Kidney (tissue), 13 donors: ENCODE measurements at regions not wholly inside any gene's neighbourhood (a gene's known extent, or its start where the extent isn't known, plus 50 kb on each side); places are given as distances from the start of the nearest gene placed in this dataset.

ENCODE experiments used
- DNase-seq, 5 donors: peaks; one replicate each; pipeline ENCODE4 v3.0.0-alpha.2; 2013 to 2020
- FAIRE-seq: peaks from 2 replicates; lab custom pipeline; 2012; peaks lifted over from hg19 to GRCh38; lab: Jason Lieb, UNC
- H3K27ac ChIP-seq, 2 donors: one replicate each; pipeline ENCODE4 v1.7.0; 2013; ENCODE audit warnings: low read depth in 2 of 2, low read length in 2 of 2, inconsistent platforms in 1 of 2
- H3K27me3 ChIP-seq: one replicate; pipeline ENCODE4 v1.7.1; 2013; ENCODE audit warnings: low read length, inconsistent platforms; ENCODE audit not compliant: control insufficient read depth, insufficient read depth
- H3K36me3 ChIP-seq, 3 donors: one replicate each; pipeline versions ENCODE4 v1.7.0 to v1.7.1; 2013; ENCODE audit warnings: low read length in 3 of 3, control low read depth in 1 of 3, inconsistent platforms in 1 of 3; ENCODE audit not compliant: insufficient read depth in 3 of 3, control insufficient read depth in 2 of 3
- H3K4me1 ChIP-seq, 3 donors: one replicate each; pipeline versions ENCODE4 v1.7.0 to v1.7.1; 2013; ENCODE audit warnings: low read length in 3 of 3, inconsistent platforms in 1 of 3, low read depth in 1 of 3; ENCODE audit not compliant: control insufficient read depth in 2 of 3, insufficient read depth in 2 of 3
- H3K4me3 ChIP-seq, 3 donors: one replicate each; pipeline versions ENCODE4 v1.7.0 to v1.8.1; 2013; ENCODE audit warnings: low read length in 3 of 3, control low read depth in 1 of 3, inconsistent platforms in 1 of 3
- H3K9ac ChIP-seq, 3 donors: one replicate each; pipeline versions ENCODE4 v1.7.0 to v1.7.1; 2013; ENCODE audit warnings: low read length in 3 of 3, control low read depth in 1 of 3, inconsistent platforms in 1 of 3
- H3K9me3 ChIP-seq, 3 donors: one replicate each; pipeline versions ENCODE4 v1.7.0 to v1.7.1; 2013; ENCODE audit warnings: low read length in 3 of 3, control low read depth in 1 of 3, inconsistent platforms in 1 of 3; ENCODE audit not compliant: control insufficient read depth in 2 of 3, insufficient read depth in 1 of 3
- CTCF ChIP-seq: IDR thresholded peaks from 3 replicates; pipeline ENCODE4 v1.5.1; 2012; ENCODE audit warnings: mild to moderate bottlenecking, moderate library complexity, borderline replicate concordance; ENCODE audit not compliant: insufficient read depth; ENCODE audit errors: extremely low read depth
- intact Hi-C: fragments of 100-400 bp; cut with DNase I; formaldehyde crosslinking; loops from one replicate; pipeline ENCODE4 v1.11.1; 2022
- donor health status: control.
- donor health status: control.
- donor health status: control.
- donor health status: control.
- donor health status: control.
- donor health status: DM: yes; HTN: yes; CAD: no.
- donor health status: Normal renal cell carcinoma (clear cell type).

GRCh38 chr13:88395804-88396203 is 724.6 kb downstream of the SLITRK5 start:
- no peaks in the 10 kb centered on the region for H3K4me1 ChIP-seq
- intact Hi-C loops = no loop called here
- H3K27ac ChIP-seq = no peak overlapping the region
- no peaks in the 10 kb centered on the region for H3K36me3 ChIP-seq
- H3K27me3 ChIP-seq = no peaks in the 10 kb centered on the region
- H3K9ac ChIP-seq = no peak overlapping the region
- H3K9me3 ChIP-seq = peaks cover 0 to 2% (median 0%) of the 10 kb centered on the region in 3 donors
- H3K4me3 ChIP-seq = no peak overlapping the region
- FAIRE-seq (no peak), DNase-seq (no peak)
- no peak for TF ChIP-seq CTCF

DNA sequence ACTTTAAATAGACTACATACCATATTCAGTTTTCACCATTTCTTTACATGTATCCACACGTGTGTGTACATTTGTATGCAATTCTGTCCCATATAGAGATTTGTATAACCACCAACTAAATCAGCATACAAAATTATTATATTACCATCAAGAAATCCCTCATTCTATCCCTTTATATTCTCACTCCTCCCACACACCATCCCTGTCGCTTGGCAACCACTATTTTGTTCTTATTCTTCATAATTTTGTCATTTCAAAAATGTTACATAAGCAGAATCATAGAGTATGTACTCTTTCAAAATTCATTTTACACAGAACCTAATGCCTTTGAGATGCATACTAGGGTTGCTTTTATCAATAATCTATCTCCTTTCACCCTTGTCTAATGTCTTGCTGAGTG is 740.5 kb downstream of the SLITRK5 start:
- intact Hi-C loops = no loop called here
- H3K27me3 ChIP-seq = no peaks in the 10 kb centered on the region
- no peaks in the 10 kb centered on the region for H3K36me3 ChIP-seq
- FAIRE-seq = no peak
- H3K9ac ChIP-seq = no peak overlapping the region
- H3K4me1 ChIP-seq = no peaks in the 10 kb centered on the region
- no peak overlapping the region for H3K4me3 ChIP-seq
- no peaks in the 10 kb centered on the region for H3K9me3 ChIP-seq
- DNase-seq = no peak
- no peak overlapping the region for H3K27ac ChIP-seq
- TF ChIP-seq CTCF = no peak

DNA sequence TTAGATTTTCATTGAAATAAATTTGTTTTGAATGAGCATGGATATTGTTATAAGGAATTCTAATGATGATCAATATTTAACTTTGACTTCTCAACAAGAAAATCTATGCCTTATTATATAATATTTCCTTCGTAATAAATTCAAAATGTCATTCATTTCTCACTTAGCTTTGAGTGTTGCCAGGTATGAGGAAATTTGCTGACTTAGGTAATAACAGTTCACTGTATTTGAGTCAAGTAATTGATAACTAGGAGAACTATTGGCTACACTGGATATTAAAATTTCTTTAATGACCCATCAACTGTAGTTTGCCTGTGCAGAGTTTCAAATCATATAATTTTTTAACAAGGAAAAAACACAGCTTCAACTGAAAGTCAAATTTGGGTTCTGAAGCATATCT is 746.6 kb downstream of the SLITRK5 start:
- DNase-seq (no peak), FAIRE-seq (no peak)
- Histone ChIP-seq H3K9me3 (no peaks in the 10 kb centered on the region), H3K27ac (no peak overlapping the region), H3K4me3 (no peak overlapping the region), H3K27me3 (no peaks in the 10 kb centered on the region), H3K36me3 (no peaks in the 10 kb centered on the region), H3K9ac (no peak overlapping the region), H3K4me1 (no peaks in the 10 kb centered on the region)
- TF ChIP-seq CTCF = no peak
- intact Hi-C loops = no loop called here

DNA sequence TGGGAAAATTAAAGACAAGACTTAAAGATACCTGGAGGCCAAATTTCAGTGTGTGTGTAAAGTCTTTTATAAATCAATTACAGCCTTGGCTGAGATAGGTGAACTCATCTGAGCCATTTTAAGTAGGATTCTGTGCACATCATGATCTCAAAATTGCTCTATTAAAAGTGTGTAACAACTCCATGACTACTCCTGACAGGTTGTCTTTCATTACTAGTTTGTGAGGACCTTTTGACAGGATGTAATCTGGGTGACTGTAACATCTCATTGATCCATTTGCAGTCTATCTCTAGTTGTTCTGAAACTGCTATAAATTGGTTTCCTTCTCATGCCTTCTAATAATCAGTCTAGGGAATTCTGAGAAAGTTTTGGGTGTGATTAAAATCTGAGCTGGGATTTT is 753.3 kb downstream of the SLITRK5 start:
- H3K4me3 ChIP-seq = no peak overlapping the region
- H3K27ac ChIP-seq = no peak overlapping the region
- no peak for DNase-seq
- H3K27me3 ChIP-seq = no peaks in the 10 kb centered on the region
- no peaks in the 10 kb centered on the region for H3K4me1 ChIP-seq
- no peak for FAIRE-seq
- TF ChIP-seq CTCF = no peak
- no peaks in the 10 kb centered on the region for H3K36me3 ChIP-seq
- no peak overlapping the region for H3K9ac ChIP-seq
- H3K9me3 ChIP-seq = peaks cover 0 to 7% (median 0%) of the 10 kb centered on the region in 3 donors
- intact Hi-C loops = no loop called here
